GM19455 (cell line): ENCODE measurements at regions not wholly inside any gene's neighbourhood (a gene's known extent, or its start where the extent isn't known, plus 50 kb on each side); places are given as distances from the start of the nearest gene placed in this dataset.

Experiments used
- ATAC-seq: cut with Tn5 transposase; IDR thresholded peaks from one replicate; pipeline ENCODE4 v1.9.1; 2021; ENCODE audit not compliant: unreplicated experiment

DNA sequence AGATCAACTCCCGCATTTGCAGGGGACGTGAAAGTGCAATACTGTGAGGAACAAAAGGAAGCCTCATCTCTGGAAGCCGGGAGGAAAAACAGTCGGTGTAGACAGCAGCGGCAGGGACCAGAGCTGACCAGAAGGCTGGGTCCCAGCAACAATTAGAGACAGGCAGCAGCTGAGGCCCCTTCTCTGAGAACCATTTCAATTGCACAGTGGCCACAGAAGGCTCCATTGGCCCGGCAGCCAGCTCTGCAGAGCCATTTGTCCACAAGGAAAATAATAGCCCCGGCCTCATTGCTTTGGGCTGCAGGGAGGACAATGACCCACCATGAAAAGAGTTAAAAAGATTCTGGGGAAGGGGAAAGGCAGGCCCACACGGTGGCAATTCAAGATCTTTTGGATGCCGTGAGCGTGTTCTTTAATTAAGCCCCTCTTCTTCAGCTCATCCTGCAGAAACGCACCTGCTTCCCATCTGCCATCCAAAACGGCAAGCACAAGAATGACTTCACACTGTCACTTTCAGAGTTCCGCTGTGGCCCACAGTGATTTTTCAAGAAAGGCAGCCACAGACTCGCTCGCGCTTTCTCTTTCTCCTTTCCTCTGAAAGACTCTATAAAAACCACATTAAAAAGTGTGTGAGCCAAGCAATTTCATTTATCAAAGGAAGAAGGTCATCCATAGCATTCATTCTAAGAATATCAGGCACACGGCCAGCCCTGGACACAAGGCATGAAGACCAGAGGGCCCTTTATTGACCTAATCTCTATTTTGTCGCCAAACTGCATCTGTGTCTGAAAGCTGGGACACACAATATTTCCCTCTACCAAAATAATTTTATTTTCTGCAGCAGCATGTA, 293.6 kb downstream of the SOX11 start:
- no peak for ATAC-seq

DNA sequence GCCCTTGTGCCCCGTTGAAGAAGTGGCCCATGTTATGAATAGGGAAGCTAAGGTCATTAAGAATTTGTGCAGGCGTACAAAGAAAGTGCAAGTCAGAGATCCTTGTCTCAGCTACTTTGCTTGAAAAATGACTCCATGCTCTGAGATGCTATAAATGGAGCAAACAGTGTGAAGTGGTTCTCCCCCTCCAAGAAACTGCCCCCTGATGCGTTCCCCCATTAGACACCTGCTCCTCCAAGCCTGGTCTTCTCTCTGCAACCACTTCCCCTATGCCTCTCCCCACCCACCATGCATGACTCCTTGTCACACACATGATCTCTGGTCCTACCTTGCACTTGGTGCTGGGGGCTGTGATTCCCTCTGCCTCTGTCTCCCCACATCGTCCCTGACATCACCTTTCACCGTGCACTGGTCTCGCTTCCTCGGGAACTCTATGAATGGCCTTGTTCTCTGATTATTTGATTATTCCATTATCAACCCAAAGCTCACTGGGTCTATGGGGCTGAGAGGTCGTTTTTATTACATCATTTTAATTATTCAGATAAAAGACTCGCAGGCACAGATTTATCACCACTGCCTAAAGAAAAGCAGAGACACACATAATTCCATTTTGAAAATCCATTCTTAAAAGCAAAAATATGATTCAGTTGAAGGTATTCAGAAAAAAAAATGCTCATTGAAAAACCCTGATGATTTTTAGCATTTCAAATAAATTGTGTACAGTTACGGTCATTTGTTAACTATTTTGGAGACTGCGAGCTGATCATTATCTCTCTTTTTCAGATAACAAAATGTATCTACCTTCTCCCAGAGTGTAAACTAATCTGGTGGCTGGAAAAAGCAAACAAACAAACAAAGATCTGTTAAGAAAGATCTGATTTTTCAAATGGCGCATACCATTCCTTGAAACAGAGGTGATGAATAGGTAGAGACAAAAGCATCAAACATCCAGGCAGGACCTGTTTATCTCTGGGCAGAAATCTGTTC, 294.9 kb downstream of the SOX11 start:
- no peak for ATAC-seq

DNA sequence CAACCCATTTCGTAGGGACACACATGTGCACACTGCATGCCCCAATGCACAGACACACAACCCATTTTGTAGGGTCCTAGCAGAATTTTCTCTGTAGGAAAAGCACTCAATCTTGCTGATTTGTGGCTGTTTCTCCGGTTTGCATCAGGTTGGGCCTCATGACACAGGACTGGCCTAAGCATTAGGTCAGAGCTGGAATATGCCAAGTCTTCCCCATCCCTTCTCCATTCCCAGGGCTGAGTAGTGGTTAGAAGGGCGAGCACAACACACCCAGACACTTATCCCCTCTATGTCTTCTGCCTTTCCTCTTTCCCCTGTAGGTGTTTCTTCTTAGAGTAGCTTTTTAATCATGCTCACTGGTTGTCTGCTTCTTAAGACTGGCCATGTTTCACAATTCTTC, 295.9 kb downstream of the SOX11 start:
- ATAC-seq = no peak

DNA sequence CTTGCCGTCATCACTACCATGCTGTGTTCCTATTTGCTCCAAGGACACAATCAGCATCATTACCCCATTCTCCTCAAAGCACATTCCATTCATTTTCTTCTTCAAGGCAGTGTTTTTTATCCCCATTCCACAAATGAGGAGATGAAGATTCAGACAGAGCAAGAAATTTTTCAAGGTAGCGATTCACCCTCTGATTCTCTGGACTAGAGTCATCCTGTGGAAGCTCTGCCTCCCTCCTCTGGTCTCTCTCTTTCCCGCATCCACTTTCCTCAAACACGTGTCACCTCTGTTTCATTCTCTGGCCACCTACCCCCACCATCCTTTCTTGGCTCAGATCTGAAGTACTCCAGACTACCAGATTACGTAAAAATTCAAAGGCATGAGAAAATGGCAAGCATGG, 297.9 kb downstream of the SOX11 start:
- no peak for ATAC-seq

DNA sequence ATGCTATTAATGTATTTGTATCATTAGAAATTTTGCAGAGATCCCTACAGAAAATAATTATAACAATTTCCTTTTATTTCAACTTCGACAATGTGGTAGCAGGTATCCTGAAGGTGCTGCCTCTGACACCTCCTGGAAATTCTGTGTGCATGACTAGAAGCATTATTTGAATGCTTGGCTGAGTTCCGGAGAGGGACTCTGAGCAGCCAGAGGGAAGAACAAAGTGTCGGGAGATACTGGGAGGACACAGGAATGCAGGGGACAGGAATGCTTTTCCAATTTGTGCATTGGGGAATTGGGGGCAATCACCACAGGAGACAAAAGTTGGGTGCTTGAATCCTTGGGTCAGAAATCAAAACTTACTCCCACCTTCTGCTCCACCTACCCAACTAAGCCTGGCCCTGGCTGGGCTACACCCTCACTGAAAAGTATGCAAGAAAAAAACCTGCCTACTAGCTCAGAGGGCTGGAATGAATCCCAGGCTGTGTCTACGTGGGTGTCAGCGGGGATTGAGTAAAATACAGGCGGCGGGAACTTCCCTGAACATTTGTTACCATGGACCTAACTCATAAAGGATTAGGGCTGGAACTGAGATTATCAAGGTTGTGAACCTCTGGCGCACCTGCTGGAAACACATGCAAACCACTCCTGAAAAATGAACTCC, 299.3 kb downstream of the SOX11 start:
- no peak for ATAC-seq

DNA sequence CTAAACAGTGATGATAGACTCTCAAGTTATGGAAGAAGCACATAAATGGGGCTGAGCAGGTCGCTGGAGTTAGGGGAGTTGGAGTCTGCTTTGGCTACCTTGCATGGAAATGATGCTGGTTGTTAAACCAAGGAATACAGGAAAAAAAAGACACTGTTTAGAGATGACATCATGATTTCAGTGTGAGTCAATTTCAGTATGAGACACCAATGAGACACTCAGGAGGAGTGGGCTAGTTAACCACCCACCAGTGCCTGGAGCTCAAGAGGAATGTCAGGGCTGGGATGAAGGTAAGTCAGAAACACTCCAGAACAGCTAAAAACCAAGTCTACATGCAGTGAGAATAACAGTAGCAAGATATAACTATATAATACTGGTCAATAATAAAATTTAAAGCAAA, 303.6 kb downstream of the SOX11 start:
- no peak for ATAC-seq

DNA sequence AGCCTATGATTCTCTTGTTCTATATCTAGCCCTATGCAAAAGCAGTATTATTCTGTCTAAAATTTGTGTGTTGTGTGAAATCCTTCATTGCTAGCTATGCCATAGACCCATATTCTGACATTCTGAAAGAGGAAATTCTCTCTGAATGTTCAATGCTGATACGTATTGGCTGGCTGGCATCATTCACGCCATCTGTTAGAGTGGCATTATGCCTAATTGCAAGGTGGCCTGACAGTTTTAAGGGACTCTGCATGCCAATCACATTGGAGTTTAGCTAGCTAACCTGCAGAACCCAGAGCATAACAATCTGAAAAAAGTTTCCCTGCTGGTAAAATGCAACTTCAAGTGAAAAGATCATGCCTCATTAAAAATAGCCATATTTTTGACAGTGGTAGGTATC, 316.0 kb downstream of the SOX11 start:
- ATAC-seq = no peak

DNA sequence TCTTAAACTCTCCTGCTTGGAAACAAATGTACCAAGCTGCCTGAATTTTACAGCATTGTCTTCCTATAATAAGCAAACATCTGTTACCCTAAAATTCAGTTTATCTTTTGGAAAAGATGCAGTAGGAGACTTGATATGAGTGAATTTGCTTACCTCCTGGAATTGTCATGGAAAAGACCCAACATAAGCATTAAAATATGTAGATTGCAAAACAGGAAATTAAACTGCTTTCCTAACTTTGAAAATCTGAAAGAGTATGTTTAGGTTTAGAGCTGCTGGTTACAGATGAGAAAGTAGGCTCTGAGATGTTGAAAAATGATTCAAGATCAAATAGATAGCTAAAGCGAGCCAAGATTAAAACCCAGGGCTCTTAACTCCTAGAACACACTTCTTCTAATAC, 316.5 kb downstream of the SOX11 start:
- no peak for ATAC-seq

DNA sequence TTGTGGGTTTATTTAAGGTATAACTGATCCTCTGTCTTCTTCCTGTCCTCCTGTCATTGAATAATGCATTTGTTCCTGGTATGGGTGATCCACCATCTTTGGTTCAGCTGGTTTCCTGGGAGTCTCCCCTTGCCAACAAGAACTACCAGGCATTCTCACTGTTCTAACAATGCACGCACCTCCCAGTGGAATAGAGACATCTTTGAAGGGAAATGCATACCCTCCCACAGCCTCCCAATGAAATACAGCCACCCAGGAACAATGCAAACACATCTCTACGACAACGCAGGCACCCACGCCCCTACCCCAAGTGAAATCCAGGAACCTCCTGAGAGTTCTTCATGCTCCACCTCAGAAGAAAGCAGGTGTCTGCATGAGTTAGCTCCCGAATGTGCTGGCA, 318.0 kb downstream of the SOX11 start:
- ATAC-seq = no peak

DNA sequence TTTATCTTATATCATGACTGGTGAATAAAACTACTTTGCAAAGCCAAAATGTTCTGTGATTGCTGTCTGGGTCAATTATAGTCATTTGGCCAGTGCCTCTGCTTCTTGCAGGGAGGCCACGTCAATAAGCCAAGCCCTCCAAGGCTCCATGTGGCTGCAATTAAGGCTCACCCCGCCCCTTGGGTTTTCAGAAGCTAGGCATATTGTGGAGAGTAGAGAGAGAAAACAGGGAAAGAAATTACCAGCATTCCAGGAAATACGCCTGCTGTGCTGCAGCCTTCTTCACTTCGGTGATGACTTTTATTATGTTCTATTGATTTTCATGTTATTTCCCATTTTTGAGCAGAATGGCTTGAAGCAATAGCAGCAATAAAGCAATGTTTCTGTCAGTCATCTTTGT, 319.7 kb downstream of the SOX11 start:
- ATAC-seq = no peak

DNA sequence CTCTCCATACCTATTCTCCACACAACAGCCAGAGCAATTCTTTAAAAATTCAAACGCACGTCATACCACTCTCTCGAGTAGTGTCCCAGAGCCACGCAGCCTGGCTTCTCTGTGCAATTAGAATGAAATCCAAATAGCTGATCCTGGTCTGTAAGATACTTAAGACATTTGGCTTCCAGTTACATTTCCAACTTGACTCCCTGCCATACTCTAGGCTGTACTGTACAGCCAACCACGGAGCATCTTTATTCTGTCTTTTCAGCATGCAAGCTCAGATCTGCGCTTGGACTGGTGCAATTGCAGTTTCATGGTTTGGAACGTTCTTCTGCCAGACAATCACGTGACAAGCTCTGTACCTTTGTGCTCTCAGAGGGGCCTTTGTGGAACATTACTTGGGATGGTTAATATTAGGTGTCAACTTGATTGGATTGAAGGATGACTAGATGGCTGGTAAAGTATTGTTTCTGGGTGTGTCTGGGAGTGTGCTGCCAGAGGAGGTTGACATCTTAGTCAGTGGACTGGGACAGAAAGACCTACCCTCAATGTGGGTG, 325.6 kb downstream of the SOX11 start:
- no peak for ATAC-seq

DNA sequence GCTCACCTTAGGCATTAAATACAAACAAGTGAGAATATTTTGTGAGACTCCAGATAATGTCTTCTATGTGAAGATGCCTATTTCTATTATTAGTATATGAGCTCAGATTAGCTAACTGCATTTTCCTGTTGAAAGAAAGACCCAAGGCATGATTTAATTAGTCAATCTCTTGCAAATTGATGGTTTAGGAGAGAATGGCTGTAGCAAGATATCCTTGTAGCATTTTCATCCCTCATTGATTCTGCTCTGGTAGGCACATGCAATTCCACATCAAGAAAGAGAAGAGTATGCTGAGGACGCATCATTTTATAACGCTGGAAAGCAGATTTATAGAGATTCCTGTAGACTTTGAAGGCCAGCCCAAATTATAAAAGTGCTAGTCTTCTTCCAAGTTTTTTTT, 332.0 kb downstream of the SOX11 start:
- ATAC-seq = no peak

DNA sequence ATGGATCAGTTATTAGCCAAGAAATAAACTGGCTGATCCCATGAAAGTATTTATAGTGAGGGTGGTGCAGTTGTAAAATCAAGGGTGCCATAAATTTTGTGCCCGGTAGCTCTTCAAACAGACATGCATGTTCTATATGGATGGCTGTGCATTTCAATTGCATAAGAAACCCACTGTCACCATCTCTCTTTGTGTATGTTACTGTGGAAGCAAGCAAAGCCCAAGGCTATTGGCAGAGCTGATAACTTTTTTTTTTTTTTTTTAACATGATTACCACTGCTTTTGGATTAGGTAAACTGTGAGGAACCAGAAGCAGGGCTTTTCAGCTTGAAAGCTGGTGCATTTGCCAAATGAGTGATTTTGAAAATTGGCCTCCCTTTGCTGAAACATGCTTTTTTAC, 332.6 kb downstream of the SOX11 start:
- no peak for ATAC-seq

DNA sequence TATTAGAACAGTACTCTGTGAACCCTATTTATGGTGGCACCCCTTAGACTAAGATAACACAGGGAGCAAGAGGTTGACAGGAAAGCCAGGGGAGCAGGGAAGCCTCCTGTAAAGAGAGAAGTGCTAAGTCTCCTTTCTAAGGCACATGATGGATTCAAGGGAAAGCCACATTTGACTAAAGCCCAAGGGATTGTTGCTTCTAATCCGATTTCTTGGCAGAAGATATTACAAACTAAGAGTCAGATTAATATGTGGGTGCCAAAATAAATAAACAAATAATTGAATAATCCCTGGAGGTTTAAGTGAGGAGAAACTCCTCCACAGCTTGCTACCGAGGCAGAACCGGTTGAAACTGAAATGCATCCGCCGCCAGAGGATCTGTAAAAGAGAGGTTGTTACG, 333.2 kb downstream of the SOX11 start:
- no peak for ATAC-seq

DNA sequence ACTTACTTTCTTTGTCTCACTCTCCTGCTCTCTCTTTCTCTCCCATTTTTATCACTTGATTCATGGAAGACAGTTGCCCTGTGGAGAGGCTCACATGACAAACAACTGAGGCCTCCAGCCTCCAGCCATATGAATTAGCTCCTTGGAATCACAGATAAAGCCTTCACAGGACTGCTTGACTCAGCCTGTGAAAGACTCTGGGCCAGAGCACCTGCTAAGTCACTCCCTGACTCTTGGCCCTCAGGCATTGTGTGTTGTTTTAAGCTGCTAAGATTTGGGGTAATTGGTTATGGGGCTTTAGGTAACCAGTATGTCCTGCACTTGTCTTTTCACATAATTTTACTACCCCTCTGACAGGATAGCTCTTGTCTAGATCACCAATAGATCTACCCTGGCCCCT, 334.9 kb downstream of the SOX11 start:
- no peak for ATAC-seq

DNA sequence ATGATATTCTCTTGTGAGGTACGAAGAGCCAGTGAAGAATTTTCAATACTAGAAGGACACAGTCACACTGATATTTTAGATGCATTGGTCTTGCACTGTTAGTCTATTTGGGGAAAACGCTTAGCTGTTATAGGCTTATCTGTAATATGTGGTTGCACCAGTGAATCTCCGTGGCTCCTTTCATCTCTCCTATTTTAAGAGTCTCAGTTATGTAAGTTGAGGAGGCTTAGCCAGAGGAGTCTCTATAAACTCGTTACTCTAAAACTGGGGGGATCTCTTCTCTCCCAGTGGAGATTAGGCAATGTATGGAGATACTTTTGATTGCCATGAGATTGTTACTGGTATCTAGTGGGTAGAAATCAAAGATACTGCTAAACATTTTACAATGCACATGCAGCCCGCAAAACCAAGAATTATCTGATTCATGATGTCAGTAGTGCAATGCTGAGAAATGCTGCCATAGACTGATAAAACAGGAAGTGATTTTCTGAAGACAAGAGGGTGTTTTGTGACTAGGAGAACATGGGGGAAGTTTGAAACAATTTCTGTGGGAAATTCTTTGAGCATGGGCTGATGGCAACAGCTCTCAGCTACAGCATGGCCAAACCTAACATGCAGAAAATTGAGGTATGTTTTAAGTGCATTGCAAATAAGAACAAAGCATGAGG, 339.1 kb downstream of the SOX11 start:
- no peak for ATAC-seq

DNA sequence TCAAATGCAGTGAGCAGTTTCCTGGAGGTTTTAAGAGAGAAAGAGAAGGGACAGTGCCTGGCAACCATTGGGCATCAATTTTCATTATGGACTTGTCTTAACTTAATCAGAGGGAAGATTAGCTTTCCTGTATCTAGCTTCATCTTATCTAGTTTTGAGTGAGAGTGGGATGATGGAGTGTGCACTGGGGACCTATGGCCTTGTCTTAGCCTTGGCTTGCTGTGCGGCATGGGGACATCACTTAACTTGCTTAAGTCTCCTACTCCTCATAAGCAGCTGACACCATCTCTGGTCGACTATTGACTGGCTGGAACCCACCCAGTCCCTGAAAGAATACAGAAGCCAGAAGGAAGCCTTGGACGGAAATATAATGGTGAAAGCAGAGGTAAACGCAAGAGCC, 344.0 kb downstream of the SOX11 start:
- ATAC-seq = no peak

DNA sequence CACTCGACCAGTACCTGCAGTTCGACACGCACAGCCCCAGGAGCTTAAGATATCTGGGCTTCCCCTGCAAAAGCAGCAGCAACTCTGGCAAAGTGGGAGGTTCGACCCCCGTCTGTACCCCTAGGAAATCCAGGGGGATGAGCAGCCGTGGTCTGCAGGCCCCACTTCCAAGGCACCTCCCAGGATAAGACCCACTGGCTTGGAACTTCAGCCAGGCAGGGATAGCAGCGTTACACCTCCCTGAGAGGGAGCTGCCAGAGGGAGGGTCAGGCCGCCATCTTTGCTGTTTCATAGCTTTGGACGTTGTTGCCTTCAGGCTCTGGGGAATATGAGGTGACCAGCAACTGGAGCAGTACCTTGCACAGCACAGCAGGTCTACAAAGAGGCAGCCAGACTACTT, 351.1 kb downstream of the SOX11 start:
- no peak for ATAC-seq

DNA sequence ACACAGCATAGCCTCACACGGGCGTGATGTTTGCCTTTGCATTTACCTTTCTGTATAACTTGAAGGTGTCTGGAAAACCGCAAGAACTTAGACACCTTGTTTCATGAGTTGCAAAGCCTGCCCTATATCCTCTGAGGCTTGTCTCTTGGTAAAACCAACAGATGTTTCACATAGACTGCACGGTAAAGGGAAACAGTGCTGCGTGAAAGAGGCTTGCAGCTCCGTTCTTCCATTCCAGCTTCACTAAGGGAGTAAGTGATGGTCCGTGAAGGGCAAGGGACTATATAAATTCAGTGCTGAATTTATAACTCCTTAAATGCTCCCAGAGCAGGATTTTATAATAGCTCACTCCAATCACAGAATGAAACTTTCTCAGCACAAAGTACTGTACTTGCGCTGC, 360.5 kb downstream of the SOX11 start:
- ATAC-seq = no peak

DNA sequence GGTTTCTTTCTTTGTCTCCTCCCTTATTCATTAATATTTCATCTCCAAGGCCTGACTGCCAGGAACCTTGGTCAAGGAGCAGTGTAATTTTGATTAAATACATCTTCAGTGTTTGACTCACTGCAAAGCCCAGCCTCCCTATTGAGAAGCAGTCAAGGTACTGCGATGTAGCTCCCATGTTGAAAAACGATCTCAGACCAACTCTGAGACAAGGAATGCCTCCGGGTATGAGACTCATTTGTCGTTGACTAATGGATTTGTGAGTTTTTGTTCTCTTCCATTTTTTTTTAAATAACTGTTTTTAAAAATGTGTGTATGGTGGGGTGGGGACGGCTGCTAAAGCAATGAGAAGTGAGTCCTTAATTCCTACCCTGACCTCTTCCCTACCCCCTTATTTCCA, 361.6 kb downstream of the SOX11 start:
- no peak for ATAC-seq
